ENCODE measurements at regions not wholly inside any gene's neighbourhood (a gene's known extent, or its start where the extent isn't known, plus 50 kb on each side); places are given as distances from the start of the nearest gene placed in this dataset.
"Not testable (repeated sequence)": the region's sequence is repeated elsewhere in the genome, so short reads cannot be mapped to it uniquely, and the experiment has no call there.

DNA sequence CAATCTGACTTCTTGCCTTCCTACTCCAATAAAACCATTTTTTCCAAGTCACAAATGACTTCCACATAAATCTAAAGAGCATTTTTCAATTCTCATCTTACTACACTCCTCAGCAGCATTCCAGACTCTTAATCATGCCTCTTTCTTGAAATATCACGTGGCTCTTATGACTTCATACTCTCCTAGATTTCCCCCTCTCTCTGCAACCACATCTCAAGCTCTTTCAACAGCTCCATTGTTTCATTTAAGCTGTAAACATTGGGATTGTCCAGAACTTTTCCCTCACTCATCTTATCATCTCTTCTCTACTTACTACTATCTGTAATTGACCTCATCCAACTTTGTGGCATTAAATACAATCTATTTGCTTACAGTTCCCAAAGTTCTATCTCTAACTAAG, 170.6 kb upstream of the POMZP3 start:
- DNase-seq (peak; percentile 61), ATAC-seq (ENCODE audit: low read depth) (peak; percentile 91)
- H2AK5ac ChIP-seq (ENCODE audit: low read depth, low read length); dilution Hi-C loops (cut with HindIII; ENCODE audit: low sequenced_read_pairs, unreplicated experiment); H4K8ac ChIP-seq (ENCODE audit: low read depth in 2 of 2, low read length in 2 of 2); H3K14ac ChIP-seq (replicated peaks; ENCODE audit: low read depth, low read length); in situ Hi-C loops (cut with MboI; ENCODE audit: low sequenced_read_pairs); H3K4me3 ChIP-seq (ENCODE audit: insufficient read depth, low read depth, low read length); H2BK15ac ChIP-seq (ENCODE audit: low read depth, low read length); H2AK9ac ChIP-seq (replicated peaks; ENCODE audit: low read depth, low read length, poor library complexity); BruUV-seq (replicated peaks); H2AFZ ChIP-seq (replicated peaks; ENCODE audit: low read length, poor library complexity); H3K56ac ChIP-seq (ENCODE audit: extremely low read depth, insufficient read depth, low read length); H2BK5ac ChIP-seq (ENCODE audit: low read depth, low read length, poor library complexity, severe bottlenecking); H4K91ac ChIP-seq (ENCODE audit: insufficient read depth, low read depth, low read length); H3K27me3 ChIP-seq (ENCODE audit: control insufficient read depth, insufficient read depth, low read length); H3K4me1 ChIP-seq (ENCODE audit: control insufficient read depth, insufficient read depth, low read length); H4K5ac ChIP-seq (ENCODE audit: low read depth, low read length); H3K36me3 ChIP-seq (ENCODE audit: control insufficient read depth, insufficient read depth, low read length); H3K18ac ChIP-seq (ENCODE audit: low read depth, low read length); H2BK120ac ChIP-seq (ENCODE audit: low read depth, low read length); H2BK20ac ChIP-seq (ENCODE audit: low read depth, low read length); intact Hi-C loops (cut with micrococcal nuclease); H3K4ac ChIP-seq (ENCODE audit: low read depth, low read length); CTCF ChIA-PET; H3K9me3 ChIP-seq (ENCODE audit: control insufficient read depth, insufficient read depth, low read length); H3K9me1 ChIP-seq (ENCODE audit: insufficient read depth, low read length); H3K27ac ChIP-seq (ENCODE audit: insufficient read depth, low read length); H3K23ac ChIP-seq (ENCODE audit: low read depth, low read length); H3K9ac ChIP-seq (ENCODE audit: low read depth, low read length); H4K20me1 ChIP-seq (ENCODE audit: insufficient read depth, low read length); H3K79me1 ChIP-seq (ENCODE audit: low read depth in 1 of 2, low read length in 2 of 2); H3K4me2 ChIP-seq (ENCODE audit: low read depth, low read length): not testable (repeated sequence)
- WGBS, 2 experiments (ENCODE audit: extremely low coverage in 2 of 2, insufficient read length in 1 of 2): no CpG with 5 or more reads among the region's 1 CpG
- POLR2A ChIA-PET (ENCODE audit: unreplicated experiment): interaction anchor here (0.5 kb wide), 1 partner anchor 534 kb away, joined by 4 read pairs; no protein-coding TSS in a partner anchor

DNA sequence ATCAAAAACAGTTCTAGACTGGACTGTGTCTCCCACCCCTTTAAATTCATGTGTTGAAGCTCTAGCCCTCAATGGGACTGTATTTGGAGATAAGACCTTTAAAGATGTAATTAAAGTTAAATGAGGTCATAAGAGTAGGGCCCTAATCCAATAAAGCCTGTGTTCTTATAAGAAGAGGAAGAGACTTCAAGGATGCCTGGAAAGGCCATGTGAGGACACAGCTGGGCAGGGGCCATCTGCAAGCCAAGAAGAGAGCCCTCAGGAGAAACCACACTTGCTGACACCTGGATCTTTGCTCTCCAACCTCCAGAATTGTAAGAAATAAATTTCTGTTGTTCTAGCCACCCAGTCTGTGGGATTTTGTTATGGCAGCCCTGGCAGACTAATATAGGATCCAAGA, 153.6 kb upstream of the POMZP3 start:
- H3K9ac ChIP-seq (ENCODE audit: low read depth, low read length); H3K23ac ChIP-seq (ENCODE audit: low read depth, low read length); H2AFZ ChIP-seq (replicated peaks; ENCODE audit: low read length, poor library complexity); H2BK120ac ChIP-seq (ENCODE audit: low read depth, low read length); H3K27me3 ChIP-seq (ENCODE audit: control insufficient read depth, insufficient read depth, low read length); H3K18ac ChIP-seq (ENCODE audit: low read depth, low read length); H3K79me1 ChIP-seq (ENCODE audit: low read depth in 1 of 2, low read length in 2 of 2); POLR2A ChIA-PET (ENCODE audit: unreplicated experiment); CTCF ChIA-PET; H3K56ac ChIP-seq (ENCODE audit: extremely low read depth, insufficient read depth, low read length); H3K4me3 ChIP-seq (ENCODE audit: insufficient read depth, low read depth, low read length); intact Hi-C loops (cut with micrococcal nuclease); H3K14ac ChIP-seq (replicated peaks; ENCODE audit: low read depth, low read length); H3K9me1 ChIP-seq (ENCODE audit: insufficient read depth, low read length); H3K27ac ChIP-seq (ENCODE audit: insufficient read depth, low read length); H2BK5ac ChIP-seq (ENCODE audit: low read depth, low read length, poor library complexity, severe bottlenecking); H4K8ac ChIP-seq (ENCODE audit: low read depth in 2 of 2, low read length in 2 of 2); H4K5ac ChIP-seq (ENCODE audit: low read depth, low read length); H2AK5ac ChIP-seq (ENCODE audit: low read depth, low read length); H3K4ac ChIP-seq (ENCODE audit: low read depth, low read length); H4K91ac ChIP-seq (ENCODE audit: insufficient read depth, low read depth, low read length); H3K9me3 ChIP-seq (ENCODE audit: control insufficient read depth, insufficient read depth, low read length); BruUV-seq (replicated peaks); in situ Hi-C loops (cut with MboI; ENCODE audit: low sequenced_read_pairs); H3K4me2 ChIP-seq (ENCODE audit: low read depth, low read length); DNase-seq; H2BK15ac ChIP-seq (ENCODE audit: low read depth, low read length); H3K36me3 ChIP-seq (ENCODE audit: control insufficient read depth, insufficient read depth, low read length); H3K4me1 ChIP-seq (ENCODE audit: control insufficient read depth, insufficient read depth, low read length); H2BK20ac ChIP-seq (ENCODE audit: low read depth, low read length); H2AK9ac ChIP-seq (replicated peaks; ENCODE audit: low read depth, low read length, poor library complexity); ATAC-seq (ENCODE audit: low read depth); H4K20me1 ChIP-seq (ENCODE audit: insufficient read depth, low read length); dilution Hi-C loops (cut with HindIII; ENCODE audit: low sequenced_read_pairs, unreplicated experiment): not testable (repeated sequence)

Data from IMR-90 (cell line).